IMR-90 (cell line): ENCODE measurements at regions not wholly inside any gene's neighbourhood (a gene's known extent, or its start where the extent isn't known, plus 50 kb on each side); places are given as distances from the start of the nearest gene placed in this dataset.
A peak's percentile ranks its signal among the peaks of the same experiment; 100 is the strongest.

ENCODE experiments used
- ATAC-seq: fragments of 200-7000 bp; cut with Tn5 transposase; 2 replicates; pipeline ENCODE4 v1.9.1; 2020; ENCODE audit warnings: low read depth, mild to moderate bottlenecking, moderate library complexity
- BruUV-seq: library from RNA; stranded (reverse); fragments of 400-500 nt; replicated peaks from 2 replicates; lab custom pipeline; 2021; lab: Mats Ljungman, UMichigan
- CTCF ChIA-PET: fragments of 300-600 bp; formaldehyde crosslinking; extraction: SDS; loops from one replicate; lab custom pipeline; 2021; ENCODE audit warnings: antibody characterized with exemption; lab: Yijun Ruan, JAX
- POLR2A ChIA-PET: fragments of 300-600 bp; sonication (Branson Sonifier 250); formaldehyde crosslinking; loops from one replicate; lab custom pipeline; 2022; ENCODE audit warnings: antibody characterized with exemption; ENCODE audit not compliant: unreplicated experiment; lab: Charles Lee
- DNase-seq: peaks from one replicate; pipeline ENCODE4 v3.0.0; 2013
- H2AFZ ChIP-seq: replicated peaks from 2 replicates; pipeline ENCODE3; 2013; ENCODE audit warnings: low read length, mild to moderate bottlenecking; ENCODE audit not compliant: poor library complexity
- H2AK5ac ChIP-seq: 2 replicates; pipeline ENCODE4 v1.6.1; 2013; ENCODE audit warnings: low read depth, low read length, inconsistent platforms
- H2AK9ac ChIP-seq: replicated peaks from 2 replicates; pipeline ENCODE3; 2013; ENCODE audit warnings: mild to moderate bottlenecking, low read depth, low read length, moderate library complexity; ENCODE audit not compliant: poor library complexity
- H2BK120ac ChIP-seq: 2 replicates; pipeline ENCODE4 v1.6.1; 2013; ENCODE audit warnings: low read depth, low read length, inconsistent platforms
- H2BK15ac ChIP-seq: 3 replicates; pipeline ENCODE4 v1.6.1; 2013; ENCODE audit warnings: low read depth, low read length, inconsistent platforms
- H2BK20ac ChIP-seq: 2 replicates; pipeline ENCODE4 v1.6.1; 2013; ENCODE audit warnings: low read depth, mild to moderate bottlenecking, inconsistent platforms, low read length, moderate library complexity
- H2BK5ac ChIP-seq: 2 replicates; pipeline ENCODE4 v1.6.1; 2013; ENCODE audit warnings: mild to moderate bottlenecking, low read depth, low read length, inconsistent platforms; ENCODE audit not compliant: poor library complexity, severe bottlenecking
- H3K14ac ChIP-seq: replicated peaks from 2 replicates; pipeline ENCODE4 v1.6.1; 2013; ENCODE audit warnings: low read depth, low read length, inconsistent platforms
- H3K18ac ChIP-seq: 2 replicates; pipeline ENCODE4 v1.6.1; 2013; ENCODE audit warnings: low read depth, low read length, control low read depth
- H3K23ac ChIP-seq: 2 replicates; pipeline ENCODE4 v1.6.1; 2013; ENCODE audit warnings: low read depth, low read length, inconsistent platforms
- H3K27ac ChIP-seq: 2 replicates; pipeline ENCODE4 v1.5.1; 2013; ENCODE audit warnings: mild to moderate bottlenecking, control low read depth, low read length; ENCODE audit not compliant: insufficient read depth
- H3K27me3 ChIP-seq: 2 replicates; pipeline ENCODE4 v1.6.1; 2013; ENCODE audit warnings: low read length; ENCODE audit not compliant: control insufficient read depth, insufficient read depth
- H3K36me3 ChIP-seq: 2 replicates; pipeline ENCODE4 v1.6.1; 2013; ENCODE audit warnings: low read length, mixed read lengths; ENCODE audit not compliant: control insufficient read depth, insufficient read depth
- H3K4ac ChIP-seq: 2 replicates; pipeline ENCODE4 v1.6.1; 2013; ENCODE audit warnings: low read depth, low read length, inconsistent platforms
- H3K4me1 ChIP-seq: 2 replicates; pipeline ENCODE4 v1.6.1; 2013; ENCODE audit warnings: low read length, mixed read lengths; ENCODE audit not compliant: control insufficient read depth, insufficient read depth
- H3K4me2 ChIP-seq: 2 replicates; pipeline ENCODE4 v1.6.1; 2013; ENCODE audit warnings: low read depth, mild to moderate bottlenecking, control low read depth, low read length, moderate library complexity
- H3K4me3 ChIP-seq: 2 replicates; pipeline ENCODE4 v1.5.1; 2013; ENCODE audit warnings: low read depth, mild to moderate bottlenecking, control low read depth, low read length, moderate library complexity; ENCODE audit not compliant: insufficient read depth
- H3K56ac ChIP-seq: 2 replicates; pipeline ENCODE4 v1.6.1; 2013; ENCODE audit warnings: low read length, inconsistent platforms; ENCODE audit not compliant: insufficient read depth; ENCODE audit errors: extremely low read depth
- H3K79me1 ChIP-seq, 2 experiments: 2 replicates each; pipeline ENCODE4 v1.6.1; 2013; ENCODE audit warnings: low read length in 2 of 2, inconsistent platforms in 1 of 2, low read depth in 1 of 2
- H3K9ac ChIP-seq: 2 replicates; pipeline ENCODE4 v1.6.1; 2013; ENCODE audit warnings: low read depth, low read length, control low read depth
- H3K9me1 ChIP-seq: 2 replicates; pipeline ENCODE4 v1.6.1; 2013; ENCODE audit warnings: low read length, inconsistent platforms; ENCODE audit not compliant: insufficient read depth
- H3K9me3 ChIP-seq: 2 replicates; pipeline ENCODE4 v1.6.1; 2013; ENCODE audit warnings: low read length; ENCODE audit not compliant: control insufficient read depth, insufficient read depth
- H4K20me1 ChIP-seq: 2 replicates; pipeline ENCODE4 v1.6.1; 2013; ENCODE audit warnings: low read length, inconsistent platforms; ENCODE audit not compliant: insufficient read depth
- H4K5ac ChIP-seq: 2 replicates; pipeline ENCODE4 v1.6.1; 2013; ENCODE audit warnings: mild to moderate bottlenecking, low read depth, low read length, control low read depth
- H4K8ac ChIP-seq, 2 experiments: 2 replicates each; pipeline ENCODE4 v1.6.1; 2013; ENCODE audit warnings: low read depth in 2 of 2, low read length in 2 of 2, control low read depth in 1 of 2, inconsistent platforms in 1 of 2
- H4K91ac ChIP-seq: 2 replicates; pipeline ENCODE4 v1.6.1; 2013; ENCODE audit warnings: low read depth, low read length, inconsistent platforms; ENCODE audit not compliant: insufficient read depth
- RCOR1 ChIP-seq: IDR thresholded peaks from 2 replicates; pipeline ENCODE4 v1.6.1; 2012; ENCODE audit warnings: mild to moderate bottlenecking, low read length, improper control_type of control experiment; ENCODE audit not compliant: insufficient replicate concordance
- WGBS, 2 experiments: methylation state at CpG; one replicate each; pipeline versions ENCODE4 v1.1.5 to v1.1.7; 2013; ENCODE audit warnings: missing lambda C conversion rate in 2 of 2; ENCODE audit not compliant: insufficient read length in 1 of 2; ENCODE audit errors: extremely low coverage in 2 of 2; 5-methylcytosine and 5-hydroxymethylcytosine counted together
- dilution Hi-C: fragments of 300-500 bp; cut with HindIII; formaldehyde crosslinking; loops from one replicate; pipeline ENCODE4 v1.14.3; 2018; ENCODE audit warnings: low sequenced_read_pairs; ENCODE audit not compliant: unreplicated experiment
- in situ Hi-C: fragments of 300-500 bp; cut with MboI; formaldehyde crosslinking; loops from 3 replicates; pipeline ENCODE4 v1.14.3; 2019; ENCODE audit warnings: low sequenced_read_pairs, inconsistent platforms, mixed read lengths
- intact Hi-C: fragments of 100-400 bp; cut with micrococcal nuclease; formaldehyde crosslinking; loops from 2 replicates; pipeline ENCODE4 v1.10.0; 2022

DNA sequence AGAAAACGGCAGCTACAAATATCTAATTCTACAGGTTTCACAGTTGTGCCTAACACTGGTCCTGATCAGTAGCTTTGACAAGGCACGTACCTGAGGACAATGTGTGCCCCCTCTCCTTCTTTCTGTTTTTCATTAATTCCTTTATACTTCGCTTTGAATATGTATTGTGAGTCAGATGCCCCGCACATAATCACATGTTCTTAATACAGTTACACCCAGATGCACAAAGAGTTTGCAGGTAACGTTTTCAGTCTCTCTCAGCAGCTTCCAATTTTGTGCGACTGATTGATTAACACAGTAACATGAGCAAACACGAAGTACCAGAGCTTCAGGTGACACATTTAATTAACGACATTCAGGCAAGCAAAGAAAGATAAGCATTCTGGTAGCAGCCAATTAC lies 209.8 kb upstream of the ZPLD1 start:
- Histone ChIP-seq H3K4me3 (no peak overlapping the region), H3K4me2 (no peak overlapping the region), H3K36me3 (no peaks in the 10 kb centered on the region), H2AK9ac (no peak overlapping the region), H3K79me1 (no peaks in the 10 kb centered on the region), H2BK120ac (peak overlapping the region; percentile 80), H2AK5ac (peak overlapping the region; percentile 85), H3K4me1 (no peaks in the 10 kb centered on the region; the same call in 1 of the 2 replicates), H4K5ac (peak overlapping the region; percentile 18; the same call in 1 of the 2 replicates), H3K18ac (no peak overlapping the region), H3K56ac (no peak overlapping the region), H3K14ac (0 out of 2 replicates have a peak overlapping the region, but pooled peaks have one; percentile 36), H2BK15ac (peak overlapping the region; percentile 47; the same call in 1 of the 3 replicates), H3K4ac (peak overlapping the region; percentile 52; the same call in 1 of the 2 replicates), H3K9me3 (no peaks in the 10 kb centered on the region), H2AFZ (no peak overlapping the region), H3K9ac (no peak overlapping the region), H2BK20ac (peak overlapping the region; percentile 71; the same call in 1 of the 2 replicates), H4K20me1 (no peaks in the 10 kb centered on the region), H2BK5ac (no peak overlapping the region), H3K9me1 (no peaks in the 10 kb centered on the region), H3K27ac (no peak overlapping the region), H3K23ac (no peak overlapping the region), H4K91ac (peak overlapping the region; percentile 22; the same call in 1 of the 2 replicates), H3K27me3 (no peaks in the 10 kb centered on the region), H4K8ac (peak overlapping the region; percentile 9 to 36; a peak in 2 of 4 replicates)
- dilution Hi-C loops: loop anchor here (25.0 kb wide), 1 partner anchor 312 kb away; no protein-coding TSS in a partner anchor
- 80% methylated on average over 1 of the region's 8 CpGs; no CpG with 5 or more reads in 1 of the 2 experiments for WGBS, 2 experiments
- in situ Hi-C loops: loop anchor here (5.0 kb wide), 2 partner anchors 312 to 413 kb away; no protein-coding TSS in a partner anchor
- DNase-seq (no peak), ATAC-seq (no peak)
- ChIA-PET POLR2A (interaction anchor here (0.6 kb wide), 1 partner anchor 374 kb away, joined by 3 read pairs; no protein-coding TSS in a partner anchor), CTCF (interaction anchor here (0.7 to 8.3 kb wide), 16 partner anchors 11 to 500 kb away, joined by 3 to 81 read pairs (median 4); partner anchors contain the start of genes CEP97 and NFKBIZ)
- intact Hi-C loops: loop anchor here (1.0 to 10.0 kb wide), 6 partner anchors 44 to 520 kb away; partner anchors contain the start of gene NFKBIZ
- TF ChIP-seq RCOR1: no peak
- BruUV-seq: no TSS peak
